ENCODE measurements at regions not wholly inside any gene's neighbourhood (a gene's known extent, or its start where the extent isn't known, plus 50 kb on each side); places are given as distances from the start of the nearest gene placed in this dataset.

GRCh38 chr7:116087984-116088383 is 57.4 kb upstream of the TFEC start:
- Histone ChIP-seq H3K79me2 (ENCODE audit: control insufficient read depth, insufficient read depth, low read length) (no peaks in the 10 kb centered on the region), H3K4me3 (replicated peaks in 1 of 4; ENCODE audit: control extremely low read depth in 1 of 4, insufficient read depth in 1 of 4, low read depth in 3 of 4, low read length in 4 of 4) (no peak overlapping the region), H3K27me3 (ENCODE audit: control insufficient read depth, insufficient read depth, low read length) (no peaks in the 10 kb centered on the region), H4K20me1 (ENCODE audit: control insufficient read depth, extremely low read depth, insufficient read depth, low read length) (no peaks in the 10 kb centered on the region), H3K4me1 (ENCODE audit: control insufficient read depth, extremely low read depth, insufficient read depth, low read length) (no peaks in the 10 kb centered on the region), H2AFZ (ENCODE audit: low read length) (no peak overlapping the region), H3K27ac (ENCODE audit: insufficient read depth, low read length) (no peak overlapping the region), H3K9ac (ENCODE audit: insufficient read depth, low read length) (no peak overlapping the region), H3K9me3 (ENCODE audit: control insufficient read depth, insufficient read depth, low read depth, low read length) (no peaks in the 10 kb centered on the region), H3K4me2 (ENCODE audit: extremely low read depth, insufficient read depth, low read length) (no peak overlapping the region), H3K36me3 (ENCODE audit: control insufficient read depth, insufficient read depth, low read length) (no peaks in the 10 kb centered on the region)
- TF ChIP-seq CTCF (conservative IDR thresholded peaks at IDR 0.05 in 1 of 2, IDR thresholded peaks at IDR 0.05 in 1 of 2; ENCODE audit: low read depth in 1 of 2, low read length in 2 of 2), result no peak
- no peak for TF ChIP-seq EZH2 (IDR thresholded peaks at IDR 0.05; ENCODE audit: low read length, missing control alignments)
- DNase-seq (ENCODE audit: low read depth in 2 of 2), result no peak

GRCh38 chr7:116089293-116089692 is 58.7 kb upstream of the TFEC start:
- Histone ChIP-seq H3K4me2 (ENCODE audit: extremely low read depth, insufficient read depth, low read length) (no peak overlapping the region), H2AFZ (ENCODE audit: low read length) (no peak overlapping the region), H3K79me2 (ENCODE audit: control insufficient read depth, insufficient read depth, low read length) (no peaks in the 10 kb centered on the region), H3K27ac (ENCODE audit: insufficient read depth, low read length) (no peak overlapping the region), H3K9ac (ENCODE audit: insufficient read depth, low read length) (no peak overlapping the region), H3K4me1 (ENCODE audit: control insufficient read depth, extremely low read depth, insufficient read depth, low read length) (no peaks in the 10 kb centered on the region), H4K20me1 (ENCODE audit: control insufficient read depth, extremely low read depth, insufficient read depth, low read length) (no peaks in the 10 kb centered on the region), H3K27me3 (ENCODE audit: control insufficient read depth, insufficient read depth, low read length) (no peaks in the 10 kb centered on the region), H3K36me3 (ENCODE audit: control insufficient read depth, insufficient read depth, low read length) (no peaks in the 10 kb centered on the region), H3K9me3 (ENCODE audit: control insufficient read depth, insufficient read depth, low read depth, low read length) (no peaks in the 10 kb centered on the region), H3K4me3 (replicated peaks in 1 of 4; ENCODE audit: control extremely low read depth in 1 of 4, insufficient read depth in 1 of 4, low read depth in 3 of 4, low read length in 4 of 4) (no peak overlapping the region)
- TF ChIP-seq CTCF (conservative IDR thresholded peaks at IDR 0.05 in 1 of 2, IDR thresholded peaks at IDR 0.05 in 1 of 2; ENCODE audit: low read depth in 1 of 2, low read length in 2 of 2) (no peak), EZH2 (IDR thresholded peaks at IDR 0.05; ENCODE audit: low read length, missing control alignments) (no peak)
- peak in 1 of 2 donors; percentile 47 for DNase-seq (ENCODE audit: low read depth in 2 of 2)

GRCh38 chr7:116093516-116094301 is 63.1 kb upstream of the TFEC start:
- no peaks in the 10 kb centered on the region for H3K4me1 ChIP-seq (ENCODE audit: control insufficient read depth, extremely low read depth, insufficient read depth, low read length)
- H3K4me3 ChIP-seq (replicated peaks in 1 of 4; ENCODE audit: control extremely low read depth in 1 of 4, insufficient read depth in 1 of 4, low read depth in 3 of 4, low read length in 4 of 4), result no peak overlapping the region
- H3K4me2 ChIP-seq (ENCODE audit: extremely low read depth, insufficient read depth, low read length), result no peak overlapping the region
- DNase-seq (ENCODE audit: low read depth in 2 of 2), result no peak
- H3K36me3 ChIP-seq (ENCODE audit: control insufficient read depth, insufficient read depth, low read length), result no peaks in the 10 kb centered on the region
- no peak overlapping the region for H3K27ac ChIP-seq (ENCODE audit: insufficient read depth, low read length)
- no peaks in the 10 kb centered on the region for H3K27me3 ChIP-seq (ENCODE audit: control insufficient read depth, insufficient read depth, low read length)
- TF ChIP-seq EZH2 (IDR thresholded peaks at IDR 0.05; ENCODE audit: low read length, missing control alignments), result no peak
- no peak for TF ChIP-seq CTCF (conservative IDR thresholded peaks at IDR 0.05 in 1 of 2, IDR thresholded peaks at IDR 0.05 in 1 of 2; ENCODE audit: low read depth in 1 of 2, low read length in 2 of 2)
- no peaks in the 10 kb centered on the region for H3K79me2 ChIP-seq (ENCODE audit: control insufficient read depth, insufficient read depth, low read length)
- no peaks in the 10 kb centered on the region for H3K9me3 ChIP-seq (ENCODE audit: control insufficient read depth, insufficient read depth, low read depth, low read length)
- no peaks in the 10 kb centered on the region for H4K20me1 ChIP-seq (ENCODE audit: control insufficient read depth, extremely low read depth, insufficient read depth, low read length)
- H2AFZ ChIP-seq (ENCODE audit: low read length), result no peak overlapping the region
- H3K9ac ChIP-seq (ENCODE audit: insufficient read depth, low read length), result no peak overlapping the region
